ENCODE measurements at regions not wholly inside any gene's neighbourhood (a gene's known extent, or its start where the extent isn't known, plus 50 kb on each side); places are given as distances from the start of the nearest gene placed in this dataset.

DNA sequence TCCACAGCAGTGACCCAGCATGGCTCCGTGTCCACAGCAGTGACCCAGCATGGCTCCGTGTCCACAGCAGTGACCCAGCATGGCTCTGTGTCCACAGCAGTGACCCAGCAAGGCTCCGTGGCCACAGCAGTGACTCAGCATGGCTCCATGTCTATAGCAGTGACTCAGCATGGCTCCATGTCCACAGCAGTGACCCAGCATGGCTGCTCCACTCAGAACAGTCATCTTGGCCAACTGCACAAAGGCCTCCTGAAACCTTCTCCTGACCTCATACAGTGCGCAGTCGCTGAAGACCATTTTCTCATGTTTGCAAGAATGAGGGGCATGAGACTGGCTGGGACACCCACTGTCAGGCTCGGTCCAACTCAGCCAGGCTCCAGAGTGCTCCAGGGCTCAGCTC, 333.4 kb upstream of the RAB6C start:
- DNase-seq, result no peak

DNA sequence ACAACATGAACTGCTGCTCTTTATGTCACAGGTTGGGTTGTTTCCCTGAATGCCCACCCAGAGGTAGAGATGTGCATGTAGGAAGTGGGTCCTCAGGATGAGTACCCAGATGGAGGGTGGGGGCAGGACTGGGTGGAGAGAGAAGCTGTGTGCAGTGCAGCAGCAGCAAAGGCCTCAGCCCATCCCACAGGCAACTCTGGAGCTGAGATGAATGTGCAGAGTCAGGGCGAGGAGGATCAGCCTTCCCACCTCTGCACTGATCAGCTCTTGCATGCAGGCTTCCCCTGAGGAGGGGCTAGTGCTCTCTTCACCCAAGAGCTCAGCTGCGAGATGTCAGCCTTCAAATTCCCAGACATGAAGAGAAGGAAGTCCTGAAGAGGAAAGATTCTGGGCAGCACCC, 326.2 kb upstream of the RAB6C start:
- no peak for DNase-seq

DNA sequence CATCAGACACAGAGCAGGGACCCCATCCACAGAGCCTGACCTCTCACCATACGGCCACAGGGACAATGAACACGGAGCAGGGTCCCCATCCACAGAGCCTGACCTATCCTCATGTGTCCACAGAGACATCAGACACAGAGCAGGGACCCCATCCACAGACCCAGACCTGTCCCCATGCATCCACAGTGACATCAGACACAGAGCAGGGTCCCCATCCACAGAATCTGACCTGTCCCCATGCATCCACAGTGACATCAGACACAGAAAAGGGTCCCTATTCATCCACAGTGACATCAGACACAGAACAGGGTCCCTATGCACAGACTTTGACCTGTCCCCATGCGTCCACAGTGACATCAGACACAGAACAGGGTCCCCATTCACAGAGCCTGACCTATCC, 325.1 kb upstream of the RAB6C start:
- no peak for DNase-seq

DNA sequence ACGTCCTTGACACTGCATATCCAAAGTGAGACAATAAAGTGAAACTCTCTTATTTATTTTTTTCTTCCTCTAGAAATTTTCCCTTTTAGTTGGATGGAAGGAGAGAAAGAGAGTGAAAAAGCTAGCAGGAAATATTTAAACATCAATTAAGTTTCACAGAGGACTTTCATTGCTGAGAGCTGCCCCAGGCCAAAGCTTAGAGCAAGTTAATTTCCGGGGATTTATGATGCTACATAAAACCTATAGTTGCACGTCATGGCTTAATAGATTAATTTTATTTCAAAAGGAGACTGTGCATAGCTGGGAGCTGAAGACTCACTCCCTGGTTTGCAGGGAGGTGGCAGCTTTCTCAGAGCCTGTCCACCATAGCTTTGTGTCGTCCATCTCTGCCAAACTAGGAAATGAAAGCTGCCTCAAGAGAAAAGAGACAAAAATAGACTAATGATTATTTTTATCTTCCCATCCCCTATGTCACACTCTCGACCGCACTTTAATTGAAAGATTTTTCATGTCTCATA, 323.3 kb upstream of the RAB6C start:
- DNase-seq, result no peak

DNA sequence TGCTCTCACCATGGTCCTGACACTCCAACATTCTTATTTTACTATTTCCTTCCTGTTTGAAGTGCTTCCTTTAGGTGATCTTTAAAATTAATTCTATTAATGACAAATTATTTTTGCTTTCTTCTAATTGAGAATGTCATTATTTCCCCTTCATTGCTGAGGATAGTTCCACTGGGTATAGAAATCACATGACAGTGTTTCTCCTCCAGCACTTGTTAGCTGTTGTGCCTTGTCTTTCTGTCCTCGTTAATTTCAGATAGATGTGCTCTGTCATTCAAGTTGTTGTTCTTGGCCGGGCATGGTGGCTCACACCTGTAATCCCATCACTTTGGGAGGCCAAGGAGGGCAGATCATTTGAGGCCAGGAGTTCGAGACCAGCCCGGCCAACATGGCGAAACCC, 321.0 kb upstream of the RAB6C start:
- DNase-seq, result no peak

DNA sequence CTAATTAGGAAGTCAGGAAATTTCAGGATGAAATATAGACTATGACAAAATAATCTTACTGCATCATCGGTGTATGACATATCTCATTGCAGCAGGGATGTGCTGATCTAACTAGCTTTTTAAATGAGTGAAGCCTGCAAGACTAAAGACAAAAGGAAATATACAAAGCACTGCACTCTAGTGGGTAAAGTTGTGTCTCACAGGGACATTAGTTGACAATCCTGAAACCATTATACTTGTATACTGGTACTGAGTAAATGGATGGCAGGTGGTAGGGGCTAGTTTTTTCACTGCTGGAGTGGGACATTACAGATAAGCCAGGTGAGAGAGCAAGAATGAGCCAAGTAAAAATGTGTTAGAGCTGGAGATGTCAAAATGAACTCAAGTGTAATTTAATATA, 317.5 kb upstream of the RAB6C start:
- no peak for DNase-seq

DNA sequence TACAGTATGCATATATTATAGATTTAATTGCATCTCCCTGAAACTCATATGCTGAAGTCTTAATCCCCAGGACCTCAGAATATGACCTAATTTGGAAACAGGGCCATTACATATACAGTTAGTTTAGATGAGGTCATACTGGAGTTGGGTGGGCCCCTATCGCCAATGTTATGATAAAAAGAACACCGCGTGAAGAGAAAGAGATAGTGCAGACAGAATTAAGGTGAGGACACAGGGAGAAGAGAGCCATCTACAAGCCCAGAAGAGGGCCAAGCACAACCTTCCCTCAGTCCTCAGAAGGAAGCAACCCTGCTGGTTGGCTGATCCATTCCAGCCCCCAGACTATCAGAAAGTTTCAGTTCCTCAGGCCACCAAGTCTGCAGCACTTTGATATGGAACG, 311.9 kb upstream of the RAB6C start:
- no peak for DNase-seq

DNA sequence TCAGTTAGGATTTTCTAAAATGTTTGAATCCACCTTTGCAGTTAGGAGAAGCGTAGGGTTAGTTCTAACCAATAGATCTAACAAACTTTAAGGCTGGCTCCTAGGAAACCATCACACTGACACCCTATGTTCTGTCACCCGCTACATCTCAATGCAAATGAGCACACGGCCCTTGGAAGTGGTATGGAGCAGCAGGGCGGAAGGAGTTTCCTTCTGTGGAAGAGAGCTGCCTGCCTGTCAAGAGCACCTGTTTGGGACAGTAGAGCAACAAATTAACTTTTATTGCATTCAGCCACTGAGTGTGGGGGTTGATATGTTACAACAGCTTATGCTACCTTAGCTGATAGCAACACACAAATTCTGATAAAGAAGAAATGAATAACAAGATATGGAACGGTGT, 306.9 kb upstream of the RAB6C start:
- DNase-seq, result no peak

DNA sequence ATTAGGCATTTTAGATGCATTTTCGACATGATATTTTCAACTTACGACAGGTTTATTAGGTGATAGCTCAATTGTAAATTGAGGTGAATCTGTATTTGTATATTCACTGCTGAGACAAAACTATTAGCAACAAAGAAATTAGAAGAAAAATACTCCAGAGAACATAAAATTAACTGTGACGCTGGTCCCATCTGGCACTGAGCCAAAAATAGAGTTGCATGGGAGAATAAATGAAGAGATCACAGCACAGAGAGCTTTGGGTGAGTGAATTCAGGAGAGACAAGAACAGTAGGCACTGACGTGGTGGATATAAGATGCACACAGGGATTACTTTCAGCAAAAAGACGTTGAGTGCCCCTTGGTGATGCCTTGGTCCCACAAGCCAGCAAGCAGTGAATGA, 306.2 kb upstream of the RAB6C start:
- no peak for DNase-seq

DNA sequence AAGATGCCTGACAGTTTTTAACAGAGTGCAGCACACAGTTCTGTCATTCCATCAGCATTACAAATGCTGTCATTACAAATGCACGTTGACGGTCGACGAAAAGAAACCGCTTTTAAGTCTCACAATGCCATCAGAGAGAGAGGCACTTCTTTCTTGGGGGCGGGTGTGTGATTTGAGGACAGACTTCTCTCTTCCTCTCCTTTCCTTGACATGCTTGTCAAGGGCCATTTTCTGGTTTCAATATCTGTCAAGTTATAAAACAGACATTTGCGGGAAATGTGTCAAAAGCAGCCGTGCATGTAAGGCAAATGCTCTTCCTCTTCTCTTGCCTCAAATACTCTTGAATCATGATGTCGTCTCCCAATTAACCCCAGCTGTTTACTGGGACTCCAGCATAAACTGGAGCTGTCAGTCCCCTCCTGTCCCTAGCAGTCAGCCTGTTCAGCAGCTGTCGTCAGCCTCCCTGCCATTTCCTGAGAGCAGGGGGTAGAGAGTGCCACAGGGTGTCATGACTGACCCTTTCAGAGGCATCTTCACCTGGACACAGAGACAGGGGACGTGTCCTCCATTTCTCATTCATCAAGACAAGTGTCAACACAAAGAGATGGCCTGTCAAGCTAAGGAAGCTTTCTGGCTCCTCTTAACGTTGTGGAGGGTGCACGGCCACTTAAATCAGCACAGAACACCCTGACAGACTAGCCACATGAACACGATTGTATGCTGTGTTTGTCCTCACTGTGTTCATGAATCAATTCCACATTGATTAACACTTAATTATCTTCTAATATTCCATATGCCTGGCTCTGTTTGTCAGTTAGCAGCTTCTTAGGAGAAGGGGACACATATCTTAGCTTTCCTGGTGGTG, 305.4 kb upstream of the RAB6C start:
- no peak for DNase-seq

DNA sequence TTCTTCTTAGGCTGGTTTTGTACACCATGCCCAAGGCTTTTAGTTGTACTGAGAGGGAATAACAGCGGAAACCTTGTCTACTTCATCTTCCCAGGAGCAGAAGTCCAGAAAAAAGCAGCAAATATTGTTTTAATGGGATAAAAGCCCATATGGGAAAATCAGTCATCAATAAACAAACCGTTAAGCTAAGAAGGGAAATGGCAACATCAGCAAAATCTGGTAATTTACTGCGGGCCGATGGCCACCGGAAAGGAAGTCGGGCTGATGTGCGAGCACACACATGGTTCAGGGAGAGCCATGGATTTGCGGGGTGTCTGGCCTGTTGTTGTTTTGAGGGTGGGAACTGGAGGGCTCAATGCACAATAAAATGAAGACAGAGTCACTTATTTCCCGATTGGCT, 300.7 kb upstream of the RAB6C start:
- DNase-seq, result no peak

DNA sequence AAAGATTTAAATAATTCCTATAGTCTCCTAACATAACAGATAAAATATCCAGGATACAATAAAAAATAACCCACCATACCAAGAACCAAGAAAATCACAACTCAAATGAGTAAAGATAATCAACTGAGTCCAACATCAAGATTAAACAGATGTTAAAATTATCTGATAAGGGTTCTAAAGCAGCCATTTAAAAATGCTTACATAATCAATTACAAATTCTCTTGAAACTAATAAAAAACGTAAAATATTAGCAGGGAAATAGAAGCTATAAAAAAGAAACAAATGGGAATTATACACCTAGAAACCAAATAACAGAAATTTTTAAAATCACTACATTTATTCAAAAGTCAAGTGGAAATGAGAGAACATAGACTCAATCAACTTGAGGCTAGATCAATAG, 297.7 kb upstream of the RAB6C start:
- no peak for DNase-seq

DNA sequence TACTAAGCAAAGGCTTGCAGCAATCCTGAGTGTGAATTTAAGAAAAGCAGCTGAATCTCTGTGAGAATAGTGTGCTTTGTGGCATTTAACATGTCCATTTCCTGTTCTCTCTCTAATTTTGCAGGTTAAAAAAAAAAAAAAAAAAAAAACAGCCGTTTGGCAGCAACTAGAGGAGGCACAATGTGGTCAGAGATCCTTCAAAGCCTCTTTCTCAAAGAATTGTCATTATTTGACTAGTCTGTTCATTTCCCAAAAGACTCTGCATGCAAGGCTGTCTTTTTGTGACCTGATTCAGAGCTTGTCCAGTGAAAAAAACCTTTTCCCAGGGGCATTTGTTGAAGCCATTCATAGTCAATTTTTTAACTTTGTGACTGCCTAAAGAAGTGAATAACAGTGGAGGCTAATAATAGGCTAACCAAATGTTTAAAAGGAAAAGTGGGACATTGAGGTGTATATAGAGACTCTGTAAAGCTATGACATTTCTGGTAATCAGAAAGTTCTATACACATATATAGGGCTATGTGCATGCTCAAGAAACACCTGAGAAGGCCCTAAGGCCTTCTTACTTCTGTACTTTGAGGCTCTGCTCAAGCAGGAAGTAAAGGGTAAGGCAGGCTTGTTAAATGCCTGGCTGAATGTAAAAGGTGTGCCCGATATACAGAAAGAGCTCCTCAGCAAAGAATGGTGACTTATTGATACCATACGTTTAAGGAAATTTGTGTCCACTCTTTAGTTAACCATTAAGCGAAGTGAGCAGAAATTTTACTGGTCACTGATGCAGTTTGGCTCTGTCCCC, 289.6 kb upstream of the RAB6C start:
- DNase-seq, result no peak

DNA sequence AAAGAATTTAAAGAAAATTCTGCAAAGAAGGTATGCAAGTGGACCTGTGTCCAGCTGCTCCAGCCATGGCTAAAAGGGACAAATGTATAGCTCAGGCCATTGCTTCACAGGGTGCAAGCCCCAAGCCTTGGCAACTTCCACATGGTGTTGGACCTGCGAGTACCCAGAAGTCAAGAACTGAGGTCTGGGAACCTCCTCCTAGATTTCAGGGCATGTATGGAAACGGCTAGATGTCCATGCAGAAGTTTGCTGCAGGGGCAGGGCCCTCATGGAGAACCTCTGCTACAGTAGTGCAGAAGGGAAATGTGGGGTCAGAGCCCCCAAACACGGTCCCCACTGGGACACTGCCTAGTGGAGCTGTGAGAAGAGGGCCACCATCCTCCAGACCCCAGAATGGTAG, 284.0 kb upstream of the RAB6C start:
- no peak for DNase-seq

DNA sequence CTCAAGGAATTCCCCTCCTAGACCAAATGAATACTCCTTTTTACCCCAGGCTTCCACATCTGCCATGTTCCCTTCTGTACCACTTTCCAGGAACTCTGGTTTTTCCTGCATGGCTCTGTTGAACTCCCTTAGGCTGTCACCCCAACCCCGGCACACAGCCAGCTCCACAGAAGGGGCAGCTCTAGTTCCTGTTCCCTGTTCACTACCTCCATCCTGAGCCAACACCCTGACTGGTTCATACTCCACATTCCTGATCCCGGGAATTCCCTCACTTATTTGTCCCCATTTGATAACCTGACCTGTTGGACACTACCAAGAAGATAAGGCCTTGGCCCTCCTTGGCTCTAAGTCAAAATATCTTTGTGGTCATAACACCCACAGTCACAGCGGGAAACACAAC, 280.9 kb upstream of the RAB6C start:
- no peak for DNase-seq

DNA sequence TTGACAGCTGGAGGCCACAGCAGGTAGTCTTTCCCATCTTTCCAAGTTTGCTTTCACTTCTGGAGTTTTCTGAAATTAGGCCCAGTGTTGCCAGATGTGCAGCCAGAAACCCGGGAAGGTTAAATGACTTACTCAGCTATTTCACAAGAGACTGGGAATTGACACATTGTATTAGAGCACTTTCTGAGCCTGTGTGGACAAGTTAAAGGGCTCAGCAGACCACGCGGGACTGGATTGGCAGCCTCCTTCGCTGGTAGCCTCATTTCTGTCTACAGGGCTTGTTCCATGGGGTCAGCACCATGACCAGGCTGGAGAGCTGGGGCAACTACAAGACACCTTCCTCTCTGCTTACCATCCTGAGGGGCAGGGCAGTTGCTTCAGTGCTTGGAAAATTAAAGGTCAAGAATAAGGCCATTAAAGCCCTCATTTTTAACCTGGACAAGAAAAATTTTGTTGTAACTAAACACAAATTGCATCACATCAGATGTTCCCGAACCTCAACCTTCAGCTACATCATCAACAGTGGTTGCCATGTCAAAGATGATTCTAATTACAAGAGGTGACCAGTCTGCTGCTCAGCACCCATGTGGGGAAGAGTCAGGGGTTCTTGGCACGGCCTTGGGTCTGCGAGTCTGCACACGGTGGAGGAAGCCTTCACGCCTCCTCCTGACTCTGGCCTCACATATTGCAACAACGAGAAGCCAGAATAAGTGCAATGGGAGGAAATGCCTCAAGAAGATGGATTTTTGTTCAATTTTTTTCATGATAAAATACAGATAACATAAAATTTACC, 279.5 kb upstream of the RAB6C start:
- DNase-seq, result no peak

DNA sequence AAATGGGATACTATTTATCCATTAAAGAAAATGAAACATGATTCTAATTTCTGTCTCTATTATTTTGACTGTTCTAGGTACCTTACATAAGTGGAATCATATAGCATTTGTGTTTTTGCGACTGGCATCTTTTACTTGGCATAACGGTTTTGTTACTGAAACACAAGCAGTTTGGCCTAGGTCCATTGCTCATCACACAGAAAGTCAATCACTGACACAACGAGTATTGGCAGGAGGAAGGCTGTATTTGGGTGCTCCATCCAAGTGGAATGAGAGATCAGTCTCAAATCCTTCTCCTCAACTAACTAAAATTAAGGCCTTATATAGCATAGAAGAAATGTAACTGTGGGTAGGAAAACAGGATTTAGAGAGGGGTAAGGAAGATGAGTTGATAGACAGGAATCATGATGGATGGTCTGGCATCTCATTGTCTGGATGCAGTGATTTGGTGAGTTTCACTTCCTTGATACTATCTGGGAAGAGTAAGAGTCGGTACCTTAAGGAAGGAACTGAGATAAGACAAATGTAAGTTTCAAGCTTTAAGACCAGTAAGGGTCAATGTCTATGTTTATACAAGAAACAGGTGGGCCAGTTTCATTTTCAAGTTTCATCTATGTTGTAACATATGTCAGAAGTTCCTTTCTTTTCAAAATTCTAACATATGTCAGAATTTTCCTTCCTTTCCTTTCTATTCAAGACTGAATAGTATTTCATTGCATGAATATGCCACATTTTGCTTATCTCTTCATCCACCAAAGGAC, 276.9 kb upstream of the RAB6C start:
- DNase-seq, result no peak

DNA sequence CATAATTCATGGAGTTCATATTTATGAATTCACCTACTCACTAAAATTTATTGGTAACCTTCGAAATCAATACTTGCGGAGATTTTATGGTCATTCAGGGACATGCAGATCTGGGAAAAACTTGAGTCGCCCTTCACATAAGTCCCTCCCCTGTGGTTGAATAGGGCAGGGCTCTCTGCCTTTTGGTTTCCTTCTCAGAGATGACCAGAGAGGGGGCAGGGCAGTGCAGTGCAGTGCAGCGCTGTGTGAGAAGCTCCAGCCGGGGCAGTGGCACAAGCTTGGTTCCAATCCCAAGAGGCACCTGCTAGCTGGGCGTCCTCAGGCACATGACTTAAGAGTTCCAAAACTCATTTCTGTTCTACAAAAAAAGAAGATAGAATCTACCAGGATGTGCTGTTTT, 274.4 kb upstream of the RAB6C start:
- DNase-seq, result no peak

DNA sequence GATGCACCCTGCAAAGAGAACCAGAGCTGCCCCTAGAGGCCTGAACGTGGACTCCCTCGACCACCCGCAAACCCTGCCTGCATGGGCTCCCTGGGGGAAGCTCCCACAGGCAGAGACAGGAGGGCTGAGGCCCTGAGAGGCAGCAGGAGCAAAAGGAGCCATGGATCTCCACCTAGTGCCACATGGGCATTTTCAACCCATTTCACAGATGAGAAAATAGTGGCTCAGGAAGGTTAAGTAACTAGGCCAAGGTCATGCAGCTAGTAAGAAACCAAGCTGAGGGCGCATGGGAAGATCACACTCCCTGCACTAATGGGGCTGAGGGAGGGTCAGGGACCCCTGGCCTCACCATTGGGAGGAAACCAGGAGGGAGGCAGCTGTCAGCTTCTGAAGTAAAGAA, 271.7 kb upstream of the RAB6C start:
- no peak for DNase-seq

DNA sequence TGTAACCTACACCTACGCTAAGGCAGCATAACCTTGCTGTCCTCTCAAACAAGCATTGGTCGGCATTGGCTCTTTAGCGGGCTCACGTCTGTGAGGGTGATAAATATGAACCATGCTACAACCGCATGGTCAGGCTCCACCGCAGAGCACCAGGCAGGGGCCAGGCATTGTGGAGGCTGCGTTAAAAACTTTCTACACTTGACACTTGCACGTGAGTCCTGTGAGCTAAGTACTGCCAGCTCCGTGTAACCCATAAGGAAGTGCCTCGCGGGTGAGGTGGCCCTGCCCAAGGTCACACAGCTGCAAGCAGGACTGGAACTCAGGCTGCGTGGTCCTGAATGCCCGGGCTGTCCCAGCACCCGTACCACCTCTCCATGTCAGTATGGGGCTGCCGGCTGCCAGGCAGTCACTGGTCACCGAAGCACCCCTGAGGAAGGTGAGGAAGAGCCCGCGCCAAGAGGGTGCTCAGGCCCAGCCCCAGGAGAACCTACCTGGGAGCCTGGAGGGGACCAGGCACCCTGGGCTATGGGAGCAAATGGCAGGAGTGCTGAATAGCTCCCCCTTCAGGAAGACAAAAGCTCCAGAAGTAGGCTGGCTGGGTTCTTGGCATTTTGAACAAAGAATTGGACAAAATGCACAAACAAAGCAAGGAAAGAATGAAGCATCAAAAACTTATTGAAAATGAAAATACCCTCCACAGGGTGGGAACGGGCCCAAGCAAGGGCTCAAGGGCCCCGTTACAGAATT, 271.1 kb upstream of the RAB6C start:
- no peak for DNase-seq

DNA sequence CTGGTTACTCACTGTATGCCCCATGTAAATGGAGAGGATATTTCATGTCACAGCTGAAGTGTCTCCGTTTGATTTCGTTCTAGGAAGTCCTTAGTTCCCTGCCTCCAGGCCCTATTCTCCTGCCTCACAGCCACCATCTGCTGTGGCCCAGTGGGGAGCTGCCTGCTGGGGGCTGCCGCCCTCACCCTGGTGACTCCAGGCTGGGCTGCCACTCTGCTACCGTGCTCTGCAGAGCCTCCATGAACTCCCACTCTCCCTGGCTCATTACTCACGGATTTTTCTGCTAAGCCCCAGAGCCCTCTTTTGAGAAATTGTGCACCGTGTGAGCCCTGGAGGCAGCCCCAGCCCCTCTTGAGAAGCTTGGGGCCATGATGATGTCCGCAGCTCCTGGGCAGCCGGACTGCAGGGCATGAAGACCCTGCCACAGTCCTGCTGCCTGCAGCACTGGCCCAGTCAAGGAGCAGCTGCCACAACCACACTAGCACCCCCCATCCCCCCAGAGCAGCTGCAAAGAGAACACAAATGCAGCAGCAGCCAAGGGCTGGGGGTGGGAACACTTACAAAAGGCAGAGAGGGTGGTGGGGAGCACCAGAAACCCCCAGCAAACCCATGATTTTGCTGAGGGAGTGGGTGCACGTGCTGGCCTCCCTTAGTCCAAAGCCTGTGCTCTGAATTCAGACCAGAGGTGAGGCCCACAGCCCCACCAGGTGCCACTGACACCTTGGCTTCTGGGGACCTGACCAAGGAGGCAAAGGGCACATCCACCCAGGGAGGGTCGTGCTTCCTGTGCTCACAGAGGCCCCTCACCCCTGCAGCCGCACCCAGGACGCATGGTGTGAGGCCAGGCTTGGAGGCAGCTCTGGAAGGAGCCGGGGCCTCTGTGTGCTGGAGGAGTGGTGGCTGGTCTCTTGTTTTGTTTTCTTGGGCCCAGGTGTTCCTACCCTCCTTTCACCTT, 270.2 kb upstream of the RAB6C start:
- no peak for DNase-seq
